GM21526 (cell line): ENCODE measurements at regions not wholly inside any gene's neighbourhood (a gene's known extent, or its start where the extent isn't known, plus 50 kb on each side); places are given as distances from the start of the nearest gene placed in this dataset.
"Not testable (repeated sequence)": the region's sequence is repeated elsewhere in the genome, so short reads cannot be mapped to it uniquely, and the experiment has no call there.

ENCODE experiments used
- ATAC-seq: cut with Tn5 transposase; IDR thresholded peaks from one replicate; pipeline ENCODE4 v1.9.1; 2021; ENCODE audit warnings: moderate library complexity; ENCODE audit not compliant: unreplicated experiment, low FRiP score

DNA sequence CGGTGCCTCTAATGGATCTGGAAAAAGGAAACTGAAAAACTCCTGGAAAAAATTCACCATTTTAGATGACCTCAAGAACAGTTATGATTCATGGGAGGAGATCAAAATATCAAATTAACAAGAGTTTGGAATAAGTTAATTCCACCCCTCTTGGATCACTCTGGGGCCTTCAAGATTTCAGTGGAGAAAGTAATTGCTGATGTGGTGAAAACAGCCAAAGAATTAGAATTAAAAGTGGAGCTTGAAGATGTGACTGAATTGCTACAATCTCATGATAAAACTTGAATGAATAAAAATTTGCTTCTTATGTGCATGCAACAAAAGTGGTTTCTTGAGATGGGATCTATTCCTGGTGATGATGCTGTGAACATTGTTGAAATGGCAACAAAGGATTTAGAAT lies 974.4 kb upstream of the GYPC start:
- no peak for ATAC-seq

- no peak for ATAC-seq
Measured at GRCh38 chr2:125681976-125682805, 973.8 kb upstream of the GYPC start.

DNA sequence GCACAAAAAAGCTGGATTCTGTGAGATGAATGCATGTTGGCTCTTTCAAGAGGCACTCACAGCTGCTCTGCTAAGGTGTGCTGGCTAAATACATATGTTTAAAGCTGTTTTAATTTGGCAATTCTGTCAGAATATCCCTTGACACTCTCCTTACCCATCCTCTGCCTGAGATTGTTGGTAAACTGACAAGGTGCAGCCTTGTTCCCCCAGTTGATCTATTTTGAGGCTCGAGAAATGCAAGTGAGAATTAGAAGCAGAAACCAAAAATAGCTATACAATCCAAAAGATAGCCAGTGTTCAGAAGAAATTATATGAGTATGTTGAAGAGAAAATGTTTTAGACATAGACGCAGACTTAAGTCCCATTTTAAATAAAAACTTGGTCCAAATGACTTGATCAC lies 971.7 kb upstream of the GYPC start:
- no peak for ATAC-seq

DNA sequence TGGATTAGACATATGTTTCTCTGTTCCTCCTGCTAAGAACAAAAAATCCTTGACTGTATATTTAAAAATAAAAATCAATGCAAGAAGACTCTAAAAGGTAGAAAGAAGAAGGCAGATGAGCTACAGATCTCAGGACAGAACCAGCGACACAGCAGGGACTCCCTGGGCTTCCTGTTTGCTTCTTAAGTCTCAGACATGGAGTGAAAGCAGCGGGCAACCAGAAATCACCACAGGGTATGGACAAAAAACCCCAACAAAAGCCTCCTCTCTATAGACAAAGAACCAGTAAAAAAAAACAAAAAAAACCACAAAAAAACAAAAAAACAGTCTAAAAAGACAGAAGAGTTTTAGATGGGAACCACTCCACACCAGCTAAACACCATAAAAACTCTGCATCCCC lies 971.0 kb upstream of the GYPC start:
- no peak for ATAC-seq

DNA sequence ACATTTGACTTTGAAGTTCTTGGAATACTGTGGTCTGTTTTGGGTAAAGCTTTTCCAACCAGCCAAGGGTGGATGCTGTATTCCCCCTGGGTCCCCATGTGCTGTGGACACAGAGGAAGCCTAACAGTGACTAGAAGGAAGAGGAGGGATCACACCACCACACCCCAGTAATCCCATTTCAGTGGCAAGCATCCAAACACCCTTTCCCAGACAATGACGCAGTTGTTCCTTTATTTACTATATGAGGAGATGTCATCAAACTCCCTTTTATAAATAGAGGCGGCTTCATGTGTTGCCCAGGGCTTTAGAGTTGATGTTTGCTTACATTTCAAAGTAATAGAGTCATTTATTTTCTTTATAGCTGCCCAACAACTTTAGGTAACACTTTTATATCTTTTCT lies 959.4 kb upstream of the GYPC start:
- ATAC-seq = no peak

GRCh38 chr2:125698280-125698679 lies 957.7 kb upstream of the GYPC start:
- no peak for ATAC-seq

DNA sequence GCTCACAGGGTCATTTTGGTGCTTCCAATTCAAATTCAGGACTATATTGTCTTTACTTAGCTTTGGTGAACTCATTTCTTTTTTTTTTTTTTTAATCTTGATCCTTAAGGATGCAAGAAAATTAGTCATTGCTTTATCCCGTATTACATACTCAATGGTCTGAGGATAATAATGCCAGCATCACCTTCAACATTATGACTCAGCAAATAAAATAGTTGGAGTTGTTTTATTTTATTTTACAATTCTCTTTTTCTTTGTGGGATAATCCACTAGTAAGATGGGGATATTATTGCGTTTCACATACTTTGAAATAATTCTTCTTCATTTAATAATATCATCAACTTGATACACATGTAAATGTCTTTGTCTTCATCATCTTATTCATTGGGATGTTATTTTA lies 954.9 kb upstream of the GYPC start:
- no peak for ATAC-seq

DNA sequence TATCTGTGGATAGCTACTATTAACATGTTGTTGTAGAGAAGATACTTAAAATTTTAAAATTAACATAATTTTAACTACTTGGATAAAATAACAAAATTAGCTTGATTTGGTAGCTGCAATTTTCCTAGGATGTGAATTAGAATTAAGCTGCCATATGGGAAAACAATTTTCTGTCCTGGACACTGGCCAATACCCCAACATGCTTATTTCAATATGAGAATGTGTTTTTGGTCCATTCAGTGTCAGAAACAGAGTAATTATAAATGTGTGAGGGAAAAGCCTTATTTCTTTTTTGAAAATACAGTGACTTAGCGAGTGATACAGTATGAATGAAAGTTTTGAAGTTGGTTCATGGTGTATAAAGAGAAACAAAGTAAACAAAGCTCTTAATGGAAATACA lies 948.3 kb upstream of the GYPC start:
- ATAC-seq = no peak

DNA sequence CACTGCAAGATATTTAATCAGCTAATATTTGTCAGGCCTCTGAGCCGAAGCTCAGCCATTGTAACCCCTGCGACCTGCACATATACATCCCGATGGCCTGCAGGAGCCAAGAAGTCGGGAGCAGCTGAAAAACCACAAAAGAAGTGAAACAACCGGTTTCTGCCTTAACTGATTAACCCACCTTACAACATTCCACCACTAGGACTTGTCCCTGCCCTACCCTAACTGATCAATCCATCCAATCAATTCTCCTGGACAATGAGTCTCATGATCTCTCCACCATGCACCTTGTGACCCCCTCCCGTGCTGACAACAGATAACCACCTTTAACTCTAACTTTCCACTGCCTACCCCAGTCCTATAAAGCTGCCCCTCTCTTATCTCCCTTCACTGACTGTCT lies 945.4 kb upstream of the GYPC start:
- no peak for ATAC-seq

DNA sequence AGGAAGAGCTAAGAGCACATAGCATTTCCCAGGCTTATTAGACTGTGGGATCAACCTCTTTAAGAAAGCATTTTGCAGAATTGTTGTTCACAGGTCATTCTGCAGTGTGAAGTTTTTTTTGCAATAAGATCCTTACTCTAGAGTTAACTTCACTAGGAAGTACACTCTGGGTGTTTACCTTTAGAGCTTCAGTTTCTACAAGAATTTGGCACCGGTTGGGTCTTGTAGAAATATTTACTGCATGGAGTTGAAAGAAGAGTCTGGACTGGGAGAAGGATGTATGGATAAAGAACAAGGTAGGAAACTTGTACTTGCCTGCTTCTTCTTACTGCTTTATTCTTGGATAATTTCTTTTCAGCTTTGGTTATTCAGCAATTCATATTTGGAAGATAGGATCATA lies 944.9 kb upstream of the GYPC start:
- no peak for ATAC-seq

DNA sequence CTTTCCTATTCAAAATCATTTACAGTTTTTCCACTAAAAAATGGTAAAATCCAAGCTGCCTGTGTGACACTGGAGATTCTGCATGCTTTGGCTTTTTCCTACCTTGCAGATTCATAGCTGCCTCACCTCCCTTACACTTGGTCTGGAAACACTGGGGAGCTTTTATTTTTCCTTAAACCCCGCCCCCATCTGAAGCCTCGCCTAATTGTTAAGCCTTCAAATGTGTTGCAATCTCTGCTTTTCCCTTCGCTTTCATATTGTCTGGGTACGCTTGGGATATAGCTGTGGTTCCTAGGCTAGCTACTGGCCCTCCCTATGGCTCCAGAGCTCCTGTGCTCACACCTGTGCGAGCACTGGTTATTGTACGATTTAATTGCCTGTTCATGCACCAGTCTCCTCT lies 942.4 kb upstream of the GYPC start:
- no peak for ATAC-seq

- no peak for ATAC-seq
Measured at GRCh38 chr2:125721072-125721721, 934.8 kb upstream of the GYPC start.

GRCh38 chr2:125730921-125731320 lies 925.0 kb upstream of the GYPC start:
- ATAC-seq = no peak

DNA sequence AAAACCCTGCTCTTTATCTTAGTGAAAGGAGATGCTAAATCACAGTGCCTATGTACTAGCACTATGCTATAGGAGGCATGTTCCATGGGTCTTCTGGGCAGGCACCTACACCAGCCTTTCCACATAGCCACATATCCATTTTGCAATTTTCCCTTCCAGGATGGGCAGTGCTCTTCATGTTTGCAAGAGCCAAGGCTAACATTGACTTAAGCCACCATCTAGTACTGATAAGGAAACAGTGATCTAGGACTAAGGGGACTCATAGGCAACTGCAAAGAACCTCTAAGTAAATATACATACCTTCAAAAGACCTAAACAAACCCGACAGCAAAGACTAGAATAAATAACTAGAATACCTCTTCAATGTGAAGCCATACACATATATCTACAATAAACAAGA lies 919.7 kb upstream of the GYPC start:
- no peak for ATAC-seq

DNA sequence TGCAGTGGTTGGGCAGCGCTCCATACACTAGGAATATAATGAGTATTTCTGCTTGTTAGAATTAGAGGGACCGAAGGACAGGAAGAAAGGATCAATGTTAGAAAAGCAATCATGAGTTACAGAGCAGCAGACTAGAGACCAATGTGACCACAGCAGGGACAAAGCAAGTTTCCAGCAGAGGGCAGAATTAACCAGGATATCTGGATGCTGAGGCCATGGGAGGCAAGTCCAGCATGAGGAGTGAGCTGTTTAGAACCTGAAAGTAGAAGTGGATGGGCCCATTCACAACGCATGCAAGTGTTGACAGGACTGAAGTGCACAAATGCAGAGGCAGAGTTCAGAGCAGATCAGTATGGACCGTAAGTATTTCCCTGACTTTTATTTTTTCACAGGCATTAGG lies 910.4 kb upstream of the GYPC start:
- no peak for ATAC-seq

GRCh38 chr2:125746321-125747164 lies 909.4 kb upstream of the GYPC start:
- ATAC-seq = no peak

GRCh38 chr2:125747165-125747425 lies 908.9 kb upstream of the GYPC start:
- no peak for ATAC-seq

GRCh38 chr2:125756431-125756830 lies 899.5 kb upstream of the GYPC start:
- no peak for ATAC-seq

DNA sequence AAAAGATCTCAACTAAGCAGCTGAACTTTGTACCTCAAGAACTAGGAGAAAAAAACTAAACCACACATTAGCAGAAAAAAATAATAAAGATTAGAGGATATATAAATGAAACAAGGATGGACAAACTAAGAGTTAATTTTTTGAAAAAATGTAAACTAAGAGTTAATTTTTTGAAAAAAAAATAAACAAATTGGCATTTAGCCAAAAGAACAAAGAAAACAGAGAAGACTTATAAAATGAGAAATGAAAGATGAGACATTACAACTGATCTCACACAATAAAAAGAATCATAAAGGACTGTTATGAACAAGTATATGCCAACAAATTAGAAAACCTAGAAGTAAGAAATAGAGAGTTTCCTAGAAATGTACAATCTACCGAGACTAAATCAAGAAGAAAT lies 859.2 kb upstream of the GYPC start:
- no peak for ATAC-seq

- no peak for ATAC-seq
Measured at GRCh38 chr2:125797192-125797591, 858.8 kb upstream of the GYPC start.

DNA sequence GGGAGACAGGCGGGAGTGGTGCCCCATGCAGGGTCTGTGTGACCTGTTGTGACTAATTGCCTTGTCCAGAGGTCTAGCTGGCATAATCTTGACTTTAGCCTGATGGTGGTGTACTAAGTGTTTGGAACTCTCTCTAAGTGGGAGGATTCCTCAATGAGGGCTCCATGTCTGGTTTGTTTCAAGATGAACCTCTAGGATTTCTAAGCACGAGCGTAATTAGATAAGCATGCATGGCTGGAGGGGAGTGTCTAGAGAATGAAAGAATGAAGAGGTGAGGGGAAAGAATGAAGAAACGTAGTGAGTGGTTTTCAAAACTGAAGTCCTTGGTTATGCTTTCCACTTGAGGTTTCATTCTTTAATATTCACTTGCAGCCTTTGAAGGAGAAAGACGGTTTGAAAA lies 833.2 kb upstream of the GYPC start:
- ATAC-seq = no peak

DNA sequence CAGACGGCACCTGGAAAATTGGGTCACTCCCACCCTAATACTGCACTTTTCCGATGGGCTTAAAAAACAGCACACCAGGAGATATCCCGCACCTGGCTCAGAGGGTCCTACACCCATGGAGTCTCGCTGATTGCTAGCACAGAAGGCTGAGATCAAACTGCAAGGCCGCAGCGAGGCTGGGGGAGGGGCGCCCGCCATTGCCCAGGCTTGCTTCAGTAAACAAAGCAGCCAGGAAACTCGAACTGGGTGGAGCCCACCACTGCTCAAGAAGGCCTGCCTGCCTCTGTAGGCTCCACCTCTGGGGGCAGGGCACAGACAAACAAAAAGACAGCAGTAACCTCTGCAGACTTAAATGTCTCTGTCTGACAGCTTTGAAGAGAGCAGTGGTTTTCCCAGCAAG lies 830.2 kb upstream of the GYPC start:
- ATAC-seq = not testable (repeated sequence)
